VCaP (cell line): ENCODE measurements at regions not wholly inside any gene's neighbourhood (a gene's known extent, or its start where the extent isn't known, plus 50 kb on each side); places are given as distances from the start of the nearest gene placed in this dataset.

ENCODE experiments used
- H3K27ac ChIP-seq: fragments of 450-650 bp; 2 replicates; pipeline ENCODE4 v1.5.1; 2017
- TF ChIP-seq, protein P1 (sequence below): fragments of 450-650 bp; conservative IDR thresholded peaks from 2 replicates; pipeline ENCODE4 v1.5.1; 2017; ENCODE audit warnings: mild to moderate bottlenecking, moderate library complexity

DNA sequence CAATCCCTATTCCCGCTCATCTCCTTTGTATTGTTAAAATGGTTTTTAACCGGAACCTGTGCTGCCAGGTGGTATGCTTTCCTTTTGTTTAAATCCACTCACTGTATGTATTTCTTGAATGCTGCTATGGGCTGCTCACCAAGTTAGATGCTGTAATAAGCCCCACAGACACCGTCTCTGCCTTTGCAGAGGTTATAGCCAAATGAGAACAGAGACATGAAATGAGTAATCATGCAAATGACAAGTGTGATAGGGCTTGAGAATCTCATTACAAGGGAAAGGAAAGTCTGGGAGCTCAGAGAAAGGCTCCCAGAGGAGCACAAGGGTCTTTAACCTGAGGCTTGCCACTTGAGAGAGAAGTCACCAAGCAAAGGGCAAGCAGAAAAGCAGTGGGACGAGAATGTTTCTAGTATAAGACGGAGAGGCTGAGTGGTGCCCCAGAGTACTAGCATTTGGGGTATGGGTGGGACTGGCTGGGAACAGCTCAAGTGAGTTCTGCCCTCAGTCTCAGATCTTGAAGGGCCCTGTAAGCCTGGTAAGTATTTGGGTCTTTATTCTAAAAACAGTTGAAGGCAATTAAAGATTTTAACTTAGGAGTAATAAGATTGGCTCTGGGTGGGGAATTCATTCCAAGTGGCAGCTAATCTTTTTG lies 110.8 kb upstream of the H2AZ1 start:
- TF ChIP-seq, protein P1, sequence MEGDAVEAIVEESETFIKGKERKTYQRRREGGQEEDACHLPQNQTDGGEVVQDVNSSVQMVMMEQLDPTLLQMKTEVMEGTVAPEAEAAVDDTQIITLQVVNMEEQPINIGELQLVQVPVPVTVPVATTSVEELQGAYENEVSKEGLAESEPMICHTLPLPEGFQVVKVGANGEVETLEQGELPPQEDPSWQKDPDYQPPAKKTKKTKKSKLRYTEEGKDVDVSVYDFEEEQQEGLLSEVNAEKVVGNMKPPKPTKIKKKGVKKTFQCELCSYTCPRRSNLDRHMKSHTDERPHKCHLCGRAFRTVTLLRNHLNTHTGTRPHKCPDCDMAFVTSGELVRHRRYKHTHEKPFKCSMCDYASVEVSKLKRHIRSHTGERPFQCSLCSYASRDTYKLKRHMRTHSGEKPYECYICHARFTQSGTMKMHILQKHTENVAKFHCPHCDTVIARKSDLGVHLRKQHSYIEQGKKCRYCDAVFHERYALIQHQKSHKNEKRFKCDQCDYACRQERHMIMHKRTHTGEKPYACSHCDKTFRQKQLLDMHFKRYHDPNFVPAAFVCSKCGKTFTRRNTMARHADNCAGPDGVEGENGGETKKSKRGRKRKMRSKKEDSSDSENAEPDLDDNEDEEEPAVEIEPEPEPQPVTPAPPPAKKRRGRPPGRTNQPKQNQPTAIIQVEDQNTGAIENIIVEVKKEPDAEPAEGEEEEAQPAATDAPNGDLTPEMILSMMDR: no peak
- no peak overlapping the region for H3K27ac ChIP-seq

DNA sequence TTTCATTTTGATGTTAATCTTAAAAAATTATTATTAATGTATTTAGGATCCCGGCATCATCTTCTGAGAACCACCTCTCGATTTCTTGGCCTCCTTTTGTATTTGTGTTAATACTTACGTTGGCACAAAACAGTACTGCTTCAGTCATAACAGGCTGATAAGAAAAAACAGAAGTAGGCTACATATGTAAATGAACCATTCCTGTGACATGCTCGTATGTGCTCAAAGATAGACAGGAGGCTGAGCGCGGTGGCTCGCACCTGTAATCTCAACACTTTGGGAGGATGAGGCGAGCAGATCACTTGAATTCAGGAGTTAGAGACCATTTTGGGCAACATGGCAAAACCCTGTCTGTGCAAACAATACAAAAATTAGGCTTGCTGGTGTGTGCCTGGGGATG lies 109.4 kb upstream of the H2AZ1 start:
- TF ChIP-seq, protein P1: no peak
- no peak overlapping the region for H3K27ac ChIP-seq

DNA sequence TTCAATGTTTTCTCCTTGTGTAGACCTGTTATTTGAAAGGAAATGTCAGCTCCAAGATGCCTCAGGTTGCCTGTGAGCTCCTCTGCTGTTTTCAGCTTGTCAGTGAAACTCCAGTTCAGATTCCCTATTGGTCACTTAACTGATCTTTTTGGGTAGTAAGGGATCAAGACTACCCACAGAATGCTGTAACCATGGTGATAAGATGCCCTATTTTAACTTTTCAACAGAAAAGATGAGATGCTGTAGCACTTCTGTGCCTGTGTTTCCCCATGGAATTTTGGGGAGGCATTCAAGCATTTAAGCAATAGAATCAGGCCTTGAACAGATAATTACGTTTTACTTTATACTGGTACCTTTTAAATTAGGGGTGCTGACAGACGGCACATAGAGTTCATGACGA lies 106.6 kb upstream of the H2AZ1 start:
- H3K27ac ChIP-seq: no peak overlapping the region
- TF ChIP-seq, protein P1: no peak

DNA sequence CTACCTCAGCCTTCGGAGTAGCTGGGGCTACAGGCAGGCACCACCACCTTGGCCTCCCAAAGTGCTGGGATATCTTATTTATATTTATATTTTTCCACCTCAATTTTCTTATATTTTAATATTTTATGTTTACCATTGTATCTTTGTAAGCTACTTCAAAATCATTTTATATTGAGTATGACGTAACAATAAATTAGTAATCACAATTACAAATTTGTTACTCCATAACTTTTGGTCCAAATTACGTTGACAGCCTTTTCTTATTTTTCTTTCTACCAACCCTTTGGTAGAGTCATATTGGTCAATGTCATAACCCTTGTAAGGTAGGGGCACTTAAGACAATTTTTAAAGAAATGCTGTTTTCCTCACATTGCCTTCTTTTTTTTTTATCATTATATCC lies 104.0 kb upstream of the H2AZ1 start:
- TF ChIP-seq, protein P1: no peak
- no peak overlapping the region for H3K27ac ChIP-seq

DNA sequence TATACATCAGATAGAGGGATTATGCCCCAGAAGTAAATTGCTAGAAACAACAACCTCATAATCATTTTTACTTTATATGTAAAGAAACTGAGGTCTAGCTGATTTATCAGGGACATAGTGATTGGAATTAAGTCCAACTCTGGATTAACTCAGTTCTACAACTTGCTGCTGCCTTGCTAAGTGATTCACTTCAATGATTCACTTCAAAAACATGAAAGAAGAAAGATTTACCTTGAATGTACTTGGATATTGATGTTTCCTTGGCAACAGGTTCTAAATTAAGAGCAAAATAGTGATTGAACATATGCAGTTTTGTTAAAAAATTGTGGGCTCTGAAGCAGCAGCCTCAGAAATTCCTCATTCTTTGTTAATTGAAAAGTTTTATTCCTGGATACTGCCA lies 99.8 kb upstream of the H2AZ1 start:
- H3K27ac ChIP-seq: no peak overlapping the region
- TF ChIP-seq, protein P1: no peak

DNA sequence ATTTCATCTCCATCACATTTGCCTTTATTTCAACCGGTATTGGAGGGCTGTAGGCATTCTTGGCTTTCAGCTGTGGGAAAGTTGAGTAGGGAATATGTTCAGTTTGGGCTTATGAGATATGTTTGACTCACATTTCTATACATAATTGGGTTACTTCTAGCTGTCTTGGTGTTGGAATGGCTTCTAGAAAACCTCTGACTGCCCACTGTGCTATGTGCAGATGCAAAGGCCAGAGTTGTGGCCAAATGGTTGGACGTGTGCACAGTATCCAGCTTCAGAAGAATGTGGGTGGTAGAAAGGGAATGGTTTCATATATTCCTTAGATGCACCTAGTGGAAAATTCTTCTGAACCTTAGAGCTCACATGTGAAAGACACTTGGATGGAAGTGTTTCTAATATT lies 92.6 kb upstream of the H2AZ1 start:
- H3K27ac ChIP-seq: no peak overlapping the region
- TF ChIP-seq, protein P1: no peak

DNA sequence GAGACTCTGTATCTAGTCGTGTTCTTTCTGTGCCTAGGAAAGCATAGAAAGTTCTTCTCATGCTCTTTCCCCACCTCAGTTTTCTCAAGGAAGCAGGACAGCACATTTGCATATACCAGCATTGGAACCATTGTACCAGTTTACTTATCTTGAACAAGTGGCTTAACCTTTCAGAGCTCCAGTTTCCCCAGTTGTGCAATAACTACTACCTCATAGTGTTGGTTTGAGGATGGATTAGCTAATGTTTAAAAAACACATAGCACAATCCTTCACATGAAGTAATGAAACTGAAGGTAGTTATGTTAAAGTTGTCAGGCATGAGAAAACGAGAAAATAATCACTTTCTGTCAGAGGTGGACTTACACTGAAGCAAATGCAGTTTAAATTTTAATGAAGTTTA lies 92.2 kb upstream of the H2AZ1 start:
- TF ChIP-seq, protein P1: no peak
- H3K27ac ChIP-seq: no peak overlapping the region
